NCI-H748 (cell line): ENCODE measurements at regions not wholly inside any gene's neighbourhood (a gene's known extent, or its start where the extent isn't known, plus 50 kb on each side); places are given as distances from the start of the nearest gene placed in this dataset.

Experiments used
- DNase-seq: peaks from one replicate; lab custom pipeline; 2025; ENCODE audit not compliant: unreplicated experiment; lab: John Stamatoyannopoulos, UW

GRCh38 chr11:128198216-128198772 is 389.1 kb downstream of the ETS1 start:
- DNase-seq = no peak

- no peak for DNase-seq
Observed at GRCh38 chr11:128196235-128196634, 391.1 kb downstream of the ETS1 start.

- no peak for DNase-seq
Observed at GRCh38 chr11:128195756-128196155, 391.6 kb downstream of the ETS1 start.

GRCh38 chr11:128195057-128195751 is 392.2 kb downstream of the ETS1 start:
- DNase-seq = no peak

GRCh38 chr11:128194216-128194615 is 393.1 kb downstream of the ETS1 start:
- no peak for DNase-seq

- DNase-seq = no peak
Observed at GRCh38 chr11:128193615-128194014, 393.7 kb downstream of the ETS1 start.

GRCh38 chr11:128190312-128190711 is 397.0 kb downstream of the ETS1 start:
- DNase-seq = no peak

- DNase-seq = no peak
Observed at GRCh38 chr11:128189823-128190222, 397.5 kb downstream of the ETS1 start.

GRCh38 chr11:128188346-128189004 is 398.9 kb downstream of the ETS1 start:
- no peak for DNase-seq

- peak; percentile 66 for DNase-seq
Observed at GRCh38 chr11:128187835-128188234, 399.5 kb downstream of the ETS1 start.

- DNase-seq = no peak
Observed at GRCh38 chr11:128187377-128187776, 400.0 kb downstream of the ETS1 start.

- DNase-seq = no peak
Observed at GRCh38 chr11:128184981-128185380, 402.4 kb downstream of the ETS1 start.

- DNase-seq = no peak
Observed at GRCh38 chr11:128182844-128183243, 404.5 kb downstream of the ETS1 start.

GRCh38 chr11:128181984-128182383 is 405.4 kb downstream of the ETS1 start:
- DNase-seq = no peak

GRCh38 chr11:128181088-128181480 is 406.3 kb downstream of the ETS1 start:
- no peak for DNase-seq

- DNase-seq = peak; percentile 51
Observed at GRCh38 chr11:128180441-128181087, 406.8 kb downstream of the ETS1 start.

- no peak for DNase-seq
Observed at GRCh38 chr11:128179512-128179911, 407.8 kb downstream of the ETS1 start.

- DNase-seq = peak; percentile 88
Observed at GRCh38 chr11:128179039-128179438, 408.3 kb downstream of the ETS1 start.

GRCh38 chr11:128174465-128175291 is 412.7 kb downstream of the ETS1 start:
- DNase-seq = no peak

- peak; percentile 67 for DNase-seq
Observed at GRCh38 chr11:128172046-128172878, 415.1 kb downstream of the ETS1 start.
